ENCODE measurements at regions not wholly inside any gene's neighbourhood (a gene's known extent, or its start where the extent isn't known, plus 50 kb on each side); places are given as distances from the start of the nearest gene placed in this dataset.

DNA sequence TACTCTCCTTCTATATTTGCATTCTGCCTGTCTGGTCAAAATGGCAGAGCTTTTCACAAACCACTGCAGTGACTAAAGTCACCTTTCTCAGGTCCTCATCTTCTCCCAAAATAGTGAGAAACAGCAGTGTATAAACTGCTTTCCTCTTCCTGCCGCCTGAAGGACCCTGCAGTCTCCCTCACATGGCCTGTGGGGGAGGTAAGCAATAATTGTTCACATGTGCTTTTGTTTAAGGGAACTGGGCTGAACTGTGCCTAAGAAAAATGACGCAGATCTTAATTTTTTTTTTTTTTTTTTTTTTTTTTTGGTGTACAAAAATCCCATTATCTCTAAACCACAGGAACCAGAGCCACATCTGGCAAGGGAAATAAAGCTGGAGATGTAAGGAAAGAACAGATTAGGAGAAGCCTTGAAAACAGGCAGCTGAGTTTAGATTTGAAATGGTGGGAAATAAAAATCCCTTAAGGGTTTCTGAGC is 131.7 kb upstream of the VLDLR start:
- no peak overlapping the region for H3K27ac ChIP-seq (ENCODE audit: extremely low read depth, low read depth, low read length)
- ChIA-PET CTCF (interaction anchor here (0.6 to 0.9 kb wide), 2 partner anchors 21 to 265 kb away, joined by 3 to 5 read pairs; no protein-coding TSS in a partner anchor), POLR2A (no interaction called here)
- H3K9me3 ChIP-seq (ENCODE audit: control insufficient read depth, insufficient read depth, low read depth, low read length) = no peaks in the 10 kb centered on the region
- H3K36me3 ChIP-seq (ENCODE audit: control insufficient read depth in 2 of 2, insufficient read depth in 1 of 2, low read length in 2 of 2) = no peaks in the 10 kb centered on the region
- H3K4me3 ChIP-seq (ENCODE audit: low read depth, low read length) = no peak overlapping the region
- TF ChIP-seq, protein P1, sequence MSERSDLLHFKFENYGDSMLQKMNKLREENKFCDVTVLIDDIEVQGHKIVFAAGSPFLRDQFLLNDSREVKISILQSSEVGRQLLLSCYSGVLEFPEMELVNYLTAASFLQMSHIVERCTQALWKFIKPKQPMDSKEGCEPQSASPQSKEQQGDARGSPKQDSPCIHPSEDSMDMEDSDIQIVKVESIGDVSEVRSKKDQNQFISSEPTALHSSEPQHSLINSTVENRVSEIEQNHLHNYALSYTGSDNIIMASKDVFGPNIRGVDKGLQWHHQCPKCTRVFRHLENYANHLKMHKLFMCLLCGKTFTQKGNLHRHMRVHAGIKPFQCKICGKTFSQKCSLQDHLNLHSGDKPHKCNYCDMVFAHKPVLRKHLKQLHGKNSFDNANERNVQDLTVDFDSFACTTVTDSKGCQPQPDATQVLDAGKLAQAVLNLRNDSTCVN (tag by site-specific recombination; optimal IDR thresholded peaks at IDR 0.05) = no peak
- TF ChIP-seq, protein P2, sequence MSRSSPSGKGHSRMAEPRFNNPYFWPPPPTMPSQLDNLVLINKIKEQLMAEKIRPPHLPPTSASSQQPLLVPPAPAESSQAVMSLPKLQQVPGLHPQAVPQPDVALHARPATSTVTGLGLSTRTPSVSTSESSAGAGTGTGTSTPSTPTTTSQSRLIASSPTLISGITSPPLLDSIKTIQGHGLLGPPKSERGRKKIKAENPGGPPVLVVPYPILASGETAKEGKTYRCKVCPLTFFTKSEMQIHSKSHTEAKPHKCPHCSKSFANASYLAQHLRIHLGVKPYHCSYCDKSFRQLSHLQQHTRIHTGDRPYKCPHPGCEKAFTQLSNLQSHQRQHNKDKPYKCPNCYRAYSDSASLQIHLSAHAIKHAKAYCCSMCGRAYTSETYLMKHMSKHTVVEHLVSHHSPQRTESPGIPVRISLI (tag by site-specific recombination; IDR thresholded peaks at IDR 0.05) = 0 out of 2 replicates have a peak, but pooled peaks have one; percentile 17
- peaks cover 5% of the 10 kb centered on the region; the same call in 1 of the 2 replicates for H3K4me1 ChIP-seq (ENCODE audit: control insufficient read depth, insufficient read depth, low read length)

DNA sequence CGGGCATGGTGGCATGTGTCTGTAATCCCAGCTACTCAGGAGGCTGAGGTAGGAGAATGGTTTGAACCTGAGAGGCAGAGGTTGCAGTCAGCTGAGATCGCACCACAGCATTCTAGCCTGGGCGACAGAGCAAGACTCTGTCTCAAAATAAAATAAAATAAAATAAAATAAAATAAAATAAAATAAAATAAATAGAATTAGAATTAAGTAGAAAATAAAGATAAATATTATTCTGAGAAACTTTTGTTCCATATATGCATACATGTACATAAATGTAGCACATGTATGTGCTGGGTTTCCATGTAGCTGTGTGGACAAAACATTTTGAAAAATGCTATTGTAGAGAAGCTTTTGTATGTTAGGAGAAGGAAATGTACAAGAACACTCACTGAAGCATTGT is 129.4 kb upstream of the VLDLR start:
- Histone ChIP-seq H3K9me3 (ENCODE audit: control insufficient read depth, insufficient read depth, low read depth, low read length) (no peaks in the 10 kb centered on the region), H3K4me3 (ENCODE audit: low read depth, low read length) (no peak overlapping the region), H3K4me1 (ENCODE audit: control insufficient read depth, insufficient read depth, low read length) (peaks cover 5% of the 10 kb centered on the region; the same call in 1 of the 2 replicates), H3K36me3 (ENCODE audit: control insufficient read depth in 2 of 2, insufficient read depth in 1 of 2, low read length in 2 of 2) (no peaks in the 10 kb centered on the region), H3K27ac (ENCODE audit: extremely low read depth, low read depth, low read length) (no peak overlapping the region)
- ChIA-PET POLR2A (interaction anchor here (0.6 kb wide), 1 partner anchor 147 kb away, joined by 3 read pairs; no protein-coding TSS in a partner anchor), CTCF (no interaction called here)
- TF ChIP-seq, protein P3, sequence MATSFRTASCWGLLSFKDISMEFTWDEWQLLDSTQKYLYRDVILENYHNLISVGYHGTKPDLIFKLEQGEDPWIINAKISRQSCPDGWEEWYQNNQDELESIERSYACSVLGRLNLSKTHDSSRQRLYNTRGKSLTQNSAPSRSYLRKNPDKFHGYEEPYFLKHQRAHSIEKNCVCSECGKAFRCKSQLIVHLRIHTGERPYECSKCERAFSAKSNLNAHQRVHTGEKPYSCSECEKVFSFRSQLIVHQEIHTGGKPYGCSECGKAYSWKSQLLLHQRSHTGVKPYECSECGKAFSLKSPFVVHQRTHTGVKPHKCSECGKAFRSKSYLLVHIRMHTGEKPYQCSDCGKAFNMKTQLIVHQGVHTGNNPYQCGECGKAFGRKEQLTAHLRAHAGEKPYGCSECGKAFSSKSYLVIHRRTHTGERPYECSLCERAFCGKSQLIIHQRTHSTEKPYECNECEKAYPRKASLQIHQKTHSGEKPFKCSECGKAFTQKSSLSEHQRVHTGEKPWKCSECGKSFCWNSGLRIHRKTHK (tag by site-specific recombination; IDR thresholded peaks at IDR 0.05) = no peak
- TF ChIP-seq ZNF184 (tag by site-specific recombination; IDR thresholded peaks at IDR 0.05) (no peak), ZNF433 (tag by site-specific recombination; IDR thresholded peaks at IDR 0.05; ENCODE audit: low read depth) (no peak), ZIC2 (tag by site-specific recombination; IDR thresholded peaks at IDR 0.05) (no peak)

DNA sequence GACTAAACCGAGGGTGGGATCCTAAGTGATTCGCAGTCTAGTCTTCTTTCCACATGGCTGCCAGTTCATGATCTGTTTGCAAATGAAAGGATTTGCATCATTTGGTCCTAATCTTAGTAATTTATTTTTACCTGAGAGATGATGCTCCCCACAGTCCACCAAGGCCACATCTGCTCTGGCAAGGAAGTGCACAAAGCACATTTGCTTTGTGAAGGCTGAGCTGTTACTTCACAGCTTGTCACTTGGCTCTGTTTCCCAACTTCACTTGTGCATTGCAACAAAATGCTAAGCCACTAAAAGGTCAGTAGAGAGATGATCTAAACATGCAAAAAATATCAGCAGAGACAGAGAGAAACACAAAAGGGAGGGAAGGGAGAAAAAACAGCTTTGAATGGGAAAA is 128.5 kb upstream of the VLDLR start:
- H3K4me1 ChIP-seq (ENCODE audit: control insufficient read depth, insufficient read depth, low read length) = peaks cover 5% of the 10 kb centered on the region; the same call in 1 of the 2 replicates
- no peak for TF ChIP-seq HOXD13 (CRISPR knock-in tag; IDR thresholded peaks at IDR 0.05; ENCODE audit: borderline replicate concordance)
- TF ChIP-seq FEZF1 (tag by site-specific recombination; IDR thresholded peaks at IDR 0.05) = no peak
- TF ChIP-seq, protein P4, sequence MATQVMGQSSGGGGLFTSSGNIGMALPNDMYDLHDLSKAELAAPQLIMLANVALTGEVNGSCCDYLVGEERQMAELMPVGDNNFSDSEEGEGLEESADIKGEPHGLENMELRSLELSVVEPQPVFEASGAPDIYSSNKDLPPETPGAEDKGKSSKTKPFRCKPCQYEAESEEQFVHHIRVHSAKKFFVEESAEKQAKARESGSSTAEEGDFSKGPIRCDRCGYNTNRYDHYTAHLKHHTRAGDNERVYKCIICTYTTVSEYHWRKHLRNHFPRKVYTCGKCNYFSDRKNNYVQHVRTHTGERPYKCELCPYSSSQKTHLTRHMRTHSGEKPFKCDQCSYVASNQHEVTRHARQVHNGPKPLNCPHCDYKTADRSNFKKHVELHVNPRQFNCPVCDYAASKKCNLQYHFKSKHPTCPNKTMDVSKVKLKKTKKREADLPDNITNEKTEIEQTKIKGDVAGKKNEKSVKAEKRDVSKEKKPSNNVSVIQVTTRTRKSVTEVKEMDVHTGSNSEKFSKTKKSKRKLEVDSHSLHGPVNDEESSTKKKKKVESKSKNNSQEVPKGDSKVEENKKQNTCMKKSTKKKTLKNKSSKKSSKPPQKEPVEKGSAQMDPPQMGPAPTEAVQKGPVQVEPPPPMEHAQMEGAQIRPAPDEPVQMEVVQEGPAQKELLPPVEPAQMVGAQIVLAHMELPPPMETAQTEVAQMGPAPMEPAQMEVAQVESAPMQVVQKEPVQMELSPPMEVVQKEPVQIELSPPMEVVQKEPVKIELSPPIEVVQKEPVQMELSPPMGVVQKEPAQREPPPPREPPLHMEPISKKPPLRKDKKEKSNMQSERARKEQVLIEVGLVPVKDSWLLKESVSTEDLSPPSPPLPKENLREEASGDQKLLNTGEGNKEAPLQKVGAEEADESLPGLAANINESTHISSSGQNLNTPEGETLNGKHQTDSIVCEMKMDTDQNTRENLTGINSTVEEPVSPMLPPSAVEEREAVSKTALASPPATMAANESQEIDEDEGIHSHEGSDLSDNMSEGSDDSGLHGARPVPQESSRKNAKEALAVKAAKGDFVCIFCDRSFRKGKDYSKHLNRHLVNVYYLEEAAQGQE (tag by site-specific recombination; IDR thresholded peaks at IDR 0.05) = no peak
- TF ChIP-seq ZNF510 (tag by site-specific recombination; IDR thresholded peaks at IDR 0.05; ENCODE audit: insufficient replicate concordance) = no peak
- TF ChIP-seq, protein P5, sequence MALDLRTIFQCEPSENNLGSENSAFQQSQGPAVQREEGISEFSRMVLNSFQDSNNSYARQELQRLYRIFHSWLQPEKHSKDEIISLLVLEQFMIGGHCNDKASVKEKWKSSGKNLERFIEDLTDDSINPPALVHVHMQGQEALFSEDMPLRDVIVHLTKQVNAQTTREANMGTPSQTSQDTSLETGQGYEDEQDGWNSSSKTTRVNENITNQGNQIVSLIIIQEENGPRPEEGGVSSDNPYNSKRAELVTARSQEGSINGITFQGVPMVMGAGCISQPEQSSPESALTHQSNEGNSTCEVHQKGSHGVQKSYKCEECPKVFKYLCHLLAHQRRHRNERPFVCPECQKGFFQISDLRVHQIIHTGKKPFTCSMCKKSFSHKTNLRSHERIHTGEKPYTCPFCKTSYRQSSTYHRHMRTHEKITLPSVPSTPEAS (tag by site-specific recombination; IDR thresholded peaks at IDR 0.05) = no peak
- TF ChIP-seq SP3 (tag by site-specific recombination; IDR thresholded peaks at IDR 0.05) = no peak
- no peak overlapping the region for H3K4me3 ChIP-seq (ENCODE audit: low read depth, low read length)
- ChIA-PET POLR2A (interaction anchor here (0.6 kb wide), 1 partner anchor 177 kb away, joined by 3 read pairs; no protein-coding TSS in a partner anchor), CTCF (interaction anchor here (0.6 kb wide), 1 partner anchor 83 kb away, joined by 3 read pairs; no protein-coding TSS in a partner anchor)
- H3K27ac ChIP-seq (ENCODE audit: extremely low read depth, low read depth, low read length) = no peak overlapping the region
- H3K9me3 ChIP-seq (ENCODE audit: control insufficient read depth, insufficient read depth, low read depth, low read length) = no peaks in the 10 kb centered on the region
- H3K36me3 ChIP-seq (ENCODE audit: control insufficient read depth in 2 of 2, insufficient read depth in 1 of 2, low read length in 2 of 2) = no peaks in the 10 kb centered on the region
